ENCODE measurements at regions not wholly inside any gene's neighbourhood (a gene's known extent, or its start where the extent isn't known, plus 50 kb on each side); places are given as distances from the start of the nearest gene placed in this dataset.

DNA sequence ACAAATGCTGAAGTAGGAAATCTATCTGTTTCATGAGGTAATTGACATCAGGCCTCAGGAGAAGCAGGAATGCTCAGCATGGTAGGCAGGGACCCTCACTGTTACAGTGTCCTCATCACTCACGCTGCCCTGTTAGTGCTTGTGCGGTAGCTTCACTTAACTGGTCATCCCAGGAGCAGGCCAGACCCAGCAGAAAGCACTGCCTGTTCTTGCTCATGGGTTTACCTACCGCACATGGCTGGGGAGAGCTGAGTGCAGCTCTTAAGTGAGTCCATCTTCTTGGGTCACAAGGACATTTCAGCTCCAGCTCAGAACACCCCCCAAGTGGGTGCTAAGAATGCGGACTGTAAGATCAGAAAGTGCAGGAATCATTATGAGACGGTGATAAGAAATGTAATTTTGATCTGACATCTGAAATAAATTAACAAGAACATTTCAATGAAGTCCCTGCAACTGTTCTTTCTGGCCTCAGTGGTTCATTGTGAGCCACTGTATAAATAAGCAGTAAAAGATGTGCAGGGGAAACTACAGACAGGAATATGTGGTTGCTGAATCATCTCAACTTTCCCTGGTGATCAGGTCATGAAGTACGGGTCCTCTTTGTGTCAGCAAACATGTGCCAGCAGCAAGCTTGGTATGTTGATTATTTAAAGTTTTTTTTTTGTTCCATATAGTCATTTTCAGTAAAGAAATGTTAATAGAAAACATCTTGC lies 757.7 kb upstream of the TMEM132C start:
- TF ChIP-seq, protein P1, sequence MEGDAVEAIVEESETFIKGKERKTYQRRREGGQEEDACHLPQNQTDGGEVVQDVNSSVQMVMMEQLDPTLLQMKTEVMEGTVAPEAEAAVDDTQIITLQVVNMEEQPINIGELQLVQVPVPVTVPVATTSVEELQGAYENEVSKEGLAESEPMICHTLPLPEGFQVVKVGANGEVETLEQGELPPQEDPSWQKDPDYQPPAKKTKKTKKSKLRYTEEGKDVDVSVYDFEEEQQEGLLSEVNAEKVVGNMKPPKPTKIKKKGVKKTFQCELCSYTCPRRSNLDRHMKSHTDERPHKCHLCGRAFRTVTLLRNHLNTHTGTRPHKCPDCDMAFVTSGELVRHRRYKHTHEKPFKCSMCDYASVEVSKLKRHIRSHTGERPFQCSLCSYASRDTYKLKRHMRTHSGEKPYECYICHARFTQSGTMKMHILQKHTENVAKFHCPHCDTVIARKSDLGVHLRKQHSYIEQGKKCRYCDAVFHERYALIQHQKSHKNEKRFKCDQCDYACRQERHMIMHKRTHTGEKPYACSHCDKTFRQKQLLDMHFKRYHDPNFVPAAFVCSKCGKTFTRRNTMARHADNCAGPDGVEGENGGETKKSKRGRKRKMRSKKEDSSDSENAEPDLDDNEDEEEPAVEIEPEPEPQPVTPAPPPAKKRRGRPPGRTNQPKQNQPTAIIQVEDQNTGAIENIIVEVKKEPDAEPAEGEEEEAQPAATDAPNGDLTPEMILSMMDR (IDR thresholded peaks at IDR 0.05): no peak
- no peak for TF ChIP-seq POLR2A (IDR thresholded peaks at IDR 0.05)
